ENCODE measurements at regions not wholly inside any gene's neighbourhood (a gene's known extent, or its start where the extent isn't known, plus 50 kb on each side); places are given as distances from the start of the nearest gene placed in this dataset.

DNA sequence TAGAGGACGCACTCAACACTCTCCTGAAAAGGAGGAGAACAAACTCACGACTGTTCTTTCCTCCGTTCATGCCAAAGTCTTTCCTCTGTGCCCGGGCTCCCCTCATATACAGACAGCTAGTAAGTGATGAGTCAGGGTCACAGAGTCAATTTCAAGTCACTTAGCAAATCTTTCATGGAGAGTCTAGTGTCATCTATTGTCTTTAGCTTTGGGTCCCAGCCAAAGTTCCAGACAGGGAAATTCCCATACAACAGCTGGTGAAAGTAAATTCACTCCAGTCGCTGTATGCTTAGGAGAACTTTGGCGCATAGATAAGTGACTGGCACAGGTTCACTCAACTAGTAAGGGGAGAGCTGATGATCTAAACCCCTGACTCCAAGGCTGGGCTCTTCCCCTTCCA, 226.5 kb downstream of the MID1 start:
- 60% methylated on average over 5 of the region's 6 CpGs for WGBS (ENCODE audit: insufficient coverage, low coverage, low lambda C conversion rate, missing lambda C conversion rate)
- no peak overlapping the region for H3K4me3 ChIP-seq
- DNase-seq (no peak), ATAC-seq (peak in 1 of 4 donors; percentile 38)
- TF ChIP-seq, protein P1, sequence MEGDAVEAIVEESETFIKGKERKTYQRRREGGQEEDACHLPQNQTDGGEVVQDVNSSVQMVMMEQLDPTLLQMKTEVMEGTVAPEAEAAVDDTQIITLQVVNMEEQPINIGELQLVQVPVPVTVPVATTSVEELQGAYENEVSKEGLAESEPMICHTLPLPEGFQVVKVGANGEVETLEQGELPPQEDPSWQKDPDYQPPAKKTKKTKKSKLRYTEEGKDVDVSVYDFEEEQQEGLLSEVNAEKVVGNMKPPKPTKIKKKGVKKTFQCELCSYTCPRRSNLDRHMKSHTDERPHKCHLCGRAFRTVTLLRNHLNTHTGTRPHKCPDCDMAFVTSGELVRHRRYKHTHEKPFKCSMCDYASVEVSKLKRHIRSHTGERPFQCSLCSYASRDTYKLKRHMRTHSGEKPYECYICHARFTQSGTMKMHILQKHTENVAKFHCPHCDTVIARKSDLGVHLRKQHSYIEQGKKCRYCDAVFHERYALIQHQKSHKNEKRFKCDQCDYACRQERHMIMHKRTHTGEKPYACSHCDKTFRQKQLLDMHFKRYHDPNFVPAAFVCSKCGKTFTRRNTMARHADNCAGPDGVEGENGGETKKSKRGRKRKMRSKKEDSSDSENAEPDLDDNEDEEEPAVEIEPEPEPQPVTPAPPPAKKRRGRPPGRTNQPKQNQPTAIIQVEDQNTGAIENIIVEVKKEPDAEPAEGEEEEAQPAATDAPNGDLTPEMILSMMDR (IDR thresholded peaks at IDR 0.05): no peak
- no peak for TF ChIP-seq POLR2A (IDR thresholded peaks at IDR 0.05)
- H3K9me3 ChIP-seq: no peaks in the 10 kb centered on the region
- no peak overlapping the region for H3K27ac ChIP-seq
- H3K36me3 ChIP-seq: no peaks in the 10 kb centered on the region
- H3K4me1 ChIP-seq: no peaks in the 10 kb centered on the region
- no peaks in the 10 kb centered on the region for H3K27me3 ChIP-seq
- intact Hi-C loops (cut with DNase I): no loop called here

DNA sequence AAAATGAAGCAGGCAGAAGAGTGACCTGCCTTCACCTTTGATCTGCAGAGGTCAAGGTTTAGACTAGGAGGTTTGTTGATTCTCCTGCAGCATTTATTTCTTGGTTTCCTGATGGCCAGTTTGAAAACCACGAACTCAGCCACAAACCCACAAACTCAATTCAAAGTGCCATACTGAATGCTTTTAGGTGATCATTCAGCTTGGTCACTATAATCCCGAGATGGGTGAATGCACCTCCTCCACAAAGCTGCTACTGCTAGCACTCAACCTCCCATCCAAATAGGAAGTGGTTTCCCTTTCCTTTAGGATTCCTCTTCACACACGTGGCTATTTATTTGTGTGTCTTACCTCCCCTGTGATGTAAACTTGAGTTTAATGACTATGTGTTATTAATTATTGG, 225.2 kb downstream of the MID1 start:
- no peak for ATAC-seq
- 29% methylated on average over 3 of the region's 3 CpGs for WGBS (ENCODE audit: insufficient coverage, low coverage, low lambda C conversion rate, missing lambda C conversion rate)
- no peak overlapping the region for H3K27ac ChIP-seq

More for the DNA sequence above, 225.2 kb downstream of the MID1 start:
- Histone ChIP-seq H3K36me3 (no peaks in the 10 kb centered on the region), H3K9me3 (no peaks in the 10 kb centered on the region), H3K4me1 (no peaks in the 10 kb centered on the region), H3K4me3 (no peak overlapping the region), H3K27me3 (no peaks in the 10 kb centered on the region)
- no peak for TF ChIP-seq POLR2A (IDR thresholded peaks at IDR 0.05)
- TF ChIP-seq, protein P1 (IDR thresholded peaks at IDR 0.05): no peak
- intact Hi-C loops (cut with DNase I): no loop called here
- DNase-seq: no peak
